ENCODE measurements at regions not wholly inside any gene's neighbourhood (a gene's known extent, or its start where the extent isn't known, plus 50 kb on each side); places are given as distances from the start of the nearest gene placed in this dataset.

DNA sequence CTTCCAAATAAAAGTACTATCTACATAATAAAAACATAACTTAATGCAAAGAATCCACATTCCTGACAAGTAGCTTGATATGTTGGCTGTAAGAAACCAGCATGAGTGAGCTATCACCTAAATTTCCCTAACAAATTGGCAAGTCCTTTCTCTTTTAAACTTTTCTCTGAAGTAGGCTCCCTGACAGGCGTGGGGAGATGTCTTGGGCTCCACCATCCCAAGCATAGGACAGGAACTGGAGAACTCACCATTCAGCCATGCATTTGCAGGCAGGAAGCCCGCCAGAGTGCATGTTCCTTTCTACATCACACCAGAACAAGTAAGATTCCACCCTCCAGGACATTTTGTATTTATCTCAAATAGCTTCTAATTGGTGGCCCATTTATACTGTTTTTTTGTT, 921.9 kb upstream of the CELF4 start:
- TF ChIP-seq, protein P1, sequence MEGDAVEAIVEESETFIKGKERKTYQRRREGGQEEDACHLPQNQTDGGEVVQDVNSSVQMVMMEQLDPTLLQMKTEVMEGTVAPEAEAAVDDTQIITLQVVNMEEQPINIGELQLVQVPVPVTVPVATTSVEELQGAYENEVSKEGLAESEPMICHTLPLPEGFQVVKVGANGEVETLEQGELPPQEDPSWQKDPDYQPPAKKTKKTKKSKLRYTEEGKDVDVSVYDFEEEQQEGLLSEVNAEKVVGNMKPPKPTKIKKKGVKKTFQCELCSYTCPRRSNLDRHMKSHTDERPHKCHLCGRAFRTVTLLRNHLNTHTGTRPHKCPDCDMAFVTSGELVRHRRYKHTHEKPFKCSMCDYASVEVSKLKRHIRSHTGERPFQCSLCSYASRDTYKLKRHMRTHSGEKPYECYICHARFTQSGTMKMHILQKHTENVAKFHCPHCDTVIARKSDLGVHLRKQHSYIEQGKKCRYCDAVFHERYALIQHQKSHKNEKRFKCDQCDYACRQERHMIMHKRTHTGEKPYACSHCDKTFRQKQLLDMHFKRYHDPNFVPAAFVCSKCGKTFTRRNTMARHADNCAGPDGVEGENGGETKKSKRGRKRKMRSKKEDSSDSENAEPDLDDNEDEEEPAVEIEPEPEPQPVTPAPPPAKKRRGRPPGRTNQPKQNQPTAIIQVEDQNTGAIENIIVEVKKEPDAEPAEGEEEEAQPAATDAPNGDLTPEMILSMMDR (conservative IDR thresholded peaks at IDR 0.05) = no peak
- H3K27ac ChIP-seq = no peak overlapping the region

DNA sequence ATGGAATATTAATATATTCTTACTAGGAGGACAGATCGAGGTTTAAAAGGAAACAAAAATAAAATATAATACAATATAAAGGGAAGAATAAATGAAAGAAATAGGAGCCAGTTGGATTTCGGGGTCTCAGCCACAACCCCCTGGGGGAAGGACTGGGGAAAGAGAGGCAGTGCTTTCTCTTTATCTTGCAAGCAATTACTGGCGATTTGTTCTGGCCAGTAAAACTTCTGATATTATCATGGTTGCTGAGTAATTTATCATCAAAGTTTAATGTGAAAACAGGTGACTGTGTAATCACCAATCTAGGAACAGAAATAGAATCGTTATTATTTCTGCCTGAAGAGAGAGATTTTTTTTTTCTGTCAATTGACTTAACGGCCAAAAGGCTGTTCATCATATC, 917.7 kb upstream of the CELF4 start:
- TF ChIP-seq, protein P1 (conservative IDR thresholded peaks at IDR 0.05) = no peak
- no peak overlapping the region for H3K27ac ChIP-seq

DNA sequence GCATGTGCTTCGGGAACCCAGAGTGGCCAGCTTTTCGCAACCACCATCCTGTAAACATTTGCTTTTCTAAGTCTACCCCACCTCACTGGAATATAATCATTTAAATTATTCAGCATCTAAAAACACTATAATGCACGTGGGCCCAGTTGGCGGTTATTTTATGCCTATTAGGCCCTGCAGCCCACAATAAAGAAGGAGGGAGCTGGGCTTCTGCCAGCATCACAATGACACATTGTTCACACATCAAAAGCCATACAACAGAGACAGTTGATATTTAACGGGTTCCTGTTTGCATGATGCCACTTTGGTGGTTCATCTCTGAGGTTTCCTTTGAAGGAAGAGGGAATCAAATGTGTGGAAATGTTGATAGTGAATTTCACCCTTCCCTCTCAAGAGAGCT, 916.0 kb upstream of the CELF4 start:
- H3K27ac ChIP-seq = no peak overlapping the region
- TF ChIP-seq, protein P1 (conservative IDR thresholded peaks at IDR 0.05) = no peak

DNA sequence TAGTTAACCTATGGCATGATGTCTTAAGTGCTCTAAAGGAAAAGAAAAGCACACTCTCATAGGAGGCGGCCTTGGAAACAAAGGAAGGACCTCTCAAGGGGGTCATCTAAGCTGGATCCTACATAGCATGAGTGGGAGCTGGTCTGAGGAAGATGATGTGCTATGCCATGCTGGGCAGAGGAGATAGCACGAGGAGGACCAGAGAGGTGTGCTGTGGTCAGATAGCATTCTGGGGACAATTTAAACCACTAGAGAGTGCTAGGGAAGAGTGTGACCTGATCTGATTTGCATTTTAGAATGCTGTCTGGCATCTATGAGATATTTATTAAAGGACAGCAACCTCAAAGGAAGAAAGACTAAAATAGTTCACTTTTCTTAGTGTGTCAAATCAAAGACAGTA, 910.1 kb upstream of the CELF4 start:
- H3K27ac ChIP-seq = no peak overlapping the region
- TF ChIP-seq, protein P1 (conservative IDR thresholded peaks at IDR 0.05) = no peak

DNA sequence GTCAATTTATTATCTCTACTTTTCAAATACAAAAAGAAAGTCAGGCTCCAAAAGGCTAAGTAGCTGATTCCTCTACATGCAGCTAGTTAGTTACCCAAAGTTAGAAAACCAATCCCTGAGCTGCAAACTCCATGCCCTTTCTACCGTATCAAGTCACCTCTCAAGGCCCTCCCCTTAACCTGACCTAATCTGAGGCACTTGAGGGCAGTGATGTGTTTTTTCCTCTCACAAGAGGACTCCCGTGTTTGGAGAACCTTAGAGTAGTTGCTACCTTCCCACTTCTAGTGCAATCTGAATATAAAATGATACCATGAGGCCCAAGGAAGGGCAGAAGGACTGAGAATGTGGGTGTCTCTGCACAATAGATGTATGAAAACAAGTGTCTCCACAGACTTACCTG, 907.9 kb upstream of the CELF4 start:
- H3K27ac ChIP-seq = no peak overlapping the region
- TF ChIP-seq, protein P1 (conservative IDR thresholded peaks at IDR 0.05) = no peak

DNA sequence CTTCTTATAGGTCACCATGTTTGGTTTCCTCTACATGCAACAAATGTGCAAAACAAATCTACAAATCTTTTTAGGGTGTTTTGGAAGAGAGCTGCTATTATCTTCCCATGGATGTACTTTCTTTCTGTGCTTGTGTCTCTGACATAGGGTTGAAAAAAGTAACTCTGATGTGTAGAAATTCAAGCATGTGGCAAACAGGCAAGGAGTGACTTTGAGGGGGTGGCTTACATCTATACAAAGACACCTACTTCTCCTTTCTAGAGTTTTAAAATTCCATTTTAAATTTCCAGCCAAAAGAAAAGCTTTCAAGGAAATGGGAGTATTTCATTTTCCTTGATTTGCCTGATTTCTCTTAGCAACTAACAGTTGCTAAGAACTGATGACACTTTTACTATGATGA, 904.8 kb upstream of the CELF4 start:
- TF ChIP-seq, protein P1 (conservative IDR thresholded peaks at IDR 0.05) = no peak

DNA sequence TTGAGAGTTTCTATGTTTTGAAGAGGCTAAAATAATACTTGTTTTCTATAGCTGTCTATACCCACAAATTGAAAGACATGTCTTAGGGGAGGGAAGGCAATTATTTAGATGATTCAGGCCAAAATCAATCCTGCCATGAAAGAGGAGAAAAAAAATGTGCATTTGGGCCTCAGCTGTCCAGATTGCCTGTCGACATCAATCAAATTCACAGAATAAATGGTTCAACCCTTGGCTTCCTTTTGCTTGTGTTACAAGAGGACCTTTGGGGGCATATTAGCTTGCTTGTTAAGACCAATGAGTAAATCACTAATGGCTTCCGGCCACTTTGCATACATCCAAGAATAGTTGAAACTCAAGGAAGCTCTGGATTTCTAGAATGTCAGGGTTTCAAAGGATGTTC, 900.8 kb upstream of the CELF4 start:
- H3K27ac ChIP-seq = no peak overlapping the region
- TF ChIP-seq, protein P1 (conservative IDR thresholded peaks at IDR 0.05) = no peak

More for the DNA sequence above, 904.8 kb upstream of the CELF4 start:
- no peak overlapping the region for H3K27ac ChIP-seq

DNA sequence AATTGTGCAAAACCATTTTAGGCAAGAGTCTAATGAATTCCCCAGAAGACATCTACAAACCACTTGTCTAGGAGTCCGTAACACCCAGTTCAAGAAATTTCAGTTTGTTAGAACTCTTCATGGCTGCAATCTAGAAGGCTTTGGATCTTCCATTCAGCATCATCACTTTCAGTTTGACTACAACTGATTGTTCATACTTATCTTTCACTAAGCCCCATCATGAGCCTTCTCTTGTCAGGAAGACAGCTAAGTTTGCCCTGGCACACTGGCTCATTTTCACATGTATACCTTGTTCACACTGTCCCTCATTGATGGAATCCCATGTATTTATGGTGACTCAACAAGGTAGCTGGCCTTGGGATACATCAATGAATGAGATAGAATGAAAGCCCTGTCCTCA, 898.4 kb upstream of the CELF4 start:
- no peak overlapping the region for H3K27ac ChIP-seq
- TF ChIP-seq, protein P1 (conservative IDR thresholded peaks at IDR 0.05) = no peak

Measured in VCaP (cell line).